PC-3 (cell line): ENCODE measurements at regions not wholly inside any gene's neighbourhood (a gene's known extent, or its start where the extent isn't known, plus 50 kb on each side); places are given as distances from the start of the nearest gene placed in this dataset.

Experiments
- ATAC-seq: fragments of 200-7000 bp; cut with Tn5 transposase; 2 replicates; pipeline ENCODE4 v1.9.1; 2020; ENCODE audit warnings: mild to moderate bottlenecking, moderate library complexity
- BruUV-seq: library from RNA; stranded (reverse); fragments of 400-500 nt; replicated peaks from 2 replicates; lab custom pipeline; 2021; lab: Mats Ljungman, UMichigan
- CTCF ChIA-PET: fragments of 300-600 bp; sonication (Branson Sonifier 250); formaldehyde crosslinking; loops from one replicate; lab custom pipeline; 2022; ENCODE audit warnings: antibody characterized with exemption; lab: Charles Lee
- POLR2A ChIA-PET: fragments of 300-600 bp; sonication (Branson Sonifier 250); formaldehyde crosslinking; loops from one replicate; lab custom pipeline; 2022; ENCODE audit warnings: antibody characterized with exemption; ENCODE audit not compliant: unreplicated experiment; lab: Charles Lee
- DNase-seq: peaks from one replicate; pipeline ENCODE4 v3.0.0-alpha.2; 2015
- H2AFZ ChIP-seq: fragments of 300-600 bp; sonication (generic); 2 replicates; pipeline ENCODE4 v1.6.0; 2016; ENCODE audit warnings: antibody characterized with exemption, low read length
- H3F3A ChIP-seq: fragments of 300-600 bp; sonication (generic); one replicate; pipeline ENCODE4 v1.6.0; 2017; ENCODE audit warnings: antibody characterized with exemption, low read length, control low read depth, mild to moderate bottlenecking; ENCODE audit not compliant: unreplicated experiment
- H3K27ac ChIP-seq: fragments of 300-600 bp; sonication (generic); 2 replicates; pipeline ENCODE4 v1.5.1; 2016; ENCODE audit warnings: mild to moderate bottlenecking, low read length
- H3K27me3 ChIP-seq: fragments of 300-600 bp; sonication (generic); 2 replicates; pipeline ENCODE4 v1.6.1; 2016; ENCODE audit warnings: low read length, mixed read lengths
- H3K36me3 ChIP-seq: fragments of 300-600 bp; sonication (generic); 2 replicates; pipeline ENCODE4 v1.6.1; 2016; ENCODE audit warnings: low read depth, mixed run types, low read length, mixed read lengths
- H3K4me1 ChIP-seq: fragments of 300-600 bp; sonication (generic); 2 replicates; pipeline ENCODE4 v1.5.1; 2016; ENCODE audit warnings: low read length; ENCODE audit not compliant: insufficient read depth
- H3K4me2 ChIP-seq: fragments of 300-600 bp; sonication (generic); 2 replicates; pipeline ENCODE4 v1.6.0; 2016; ENCODE audit warnings: low read length
- H3K4me3 ChIP-seq: fragments of 300-600 bp; sonication (generic); 2 replicates; pipeline ENCODE4 v1.5.1; 2016; ENCODE audit warnings: mild to moderate bottlenecking, low read length, mixed read lengths
- H3K79me2 ChIP-seq: fragments of 300-600 bp; sonication (generic); 2 replicates; pipeline ENCODE4 v1.6.1; 2017; ENCODE audit warnings: low read length, mixed read lengths
- H3K9ac ChIP-seq: fragments of 300-600 bp; sonication (generic); 2 replicates; pipeline ENCODE4 v1.6.0; 2016; ENCODE audit warnings: mild to moderate bottlenecking, low read length
- H3K9me2 ChIP-seq: fragments of 300-600 bp; sonication (generic); replicated peaks from 2 replicates; pipeline ENCODE4 v1.6.1; 2016; ENCODE audit warnings: mixed run types, low read length, mixed read lengths
- H3K9me3 ChIP-seq: fragments of 300-600 bp; sonication (generic); 2 replicates; pipeline ENCODE4 v1.6.1; 2016; ENCODE audit warnings: low read length, mixed read lengths
- H4K20me1 ChIP-seq: fragments of 300-600 bp; sonication (generic); 2 replicates; pipeline ENCODE4 v1.6.1; 2016; ENCODE audit warnings: low read length, mixed read lengths
- CTCF ChIP-seq: fragments of 300-600 bp; sonication (generic); conservative IDR thresholded peaks from 2 replicates; pipeline ENCODE4 v1.5.1; 2017; ENCODE audit warnings: antibody characterized with exemption, low read depth, mild to moderate bottlenecking, low read length
- EZH2 ChIP-seq: fragments of 300-600 bp; sonication (generic); IDR thresholded peaks from one replicate; pipeline ENCODE4 v1.6.1; 2017; ENCODE audit warnings: antibody characterized with exemption, mild to moderate bottlenecking, low read length; ENCODE audit not compliant: unreplicated experiment
- EZH2phosphoT487 ChIP-seq: fragments of 300-600 bp; sonication (generic); IDR thresholded peaks from 2 replicates; pipeline ENCODE4 v1.6.1; 2018; ENCODE audit warnings: mild to moderate bottlenecking, antibody characterized with exemption, low read length, borderline replicate concordance
- intact Hi-C: fragments of 100-400 bp; cut with micrococcal nuclease; formaldehyde crosslinking; loops from 2 replicates; pipeline ENCODE4 v1.9.0; 2023

GRCh38 chr3:3705090-3705775 lies 94.0 kb upstream of the LRRN1 start:
- POLR2A ChIA-PET = no interaction called here
- no peak for ATAC-seq

GRCh38 chr3:3701949-3702348 lies 97.3 kb upstream of the LRRN1 start:
- TF ChIP-seq EZH2 (no peak), EZH2phosphoT487 (no peak), CTCF (no peak)
- Histone ChIP-seq H3K4me1 (no peaks in the 10 kb centered on the region), H3K4me3 (no peak overlapping the region), H3K36me3 (no peaks in the 10 kb centered on the region), H3K4me2 (no peak overlapping the region), H3K27ac (no peak overlapping the region), H3K27me3 (no peaks in the 10 kb centered on the region), H3K9me3 (peaks cover 11% of the 10 kb centered on the region; the same call in 1 of the 2 replicates), H3K79me2 (no peaks in the 10 kb centered on the region), H3K9me2 (no peaks in the 10 kb centered on the region), H3K9ac (no peak overlapping the region), H4K20me1 (no peaks in the 10 kb centered on the region), H2AFZ (no peak overlapping the region), H3F3A (no peaks in the 10 kb centered on the region)
- ChIA-PET CTCF (no interaction called here), POLR2A (no interaction called here)
- intact Hi-C loops = no loop called here
- BruUV-seq = no TSS peak
- ATAC-seq (no peak), DNase-seq (no peak)

More at GRCh38 chr3:3705090-3705775, 94.0 kb upstream of the LRRN1 start:
- CTCF ChIA-PET = no interaction called here
- Histone ChIP-seq H4K20me1 (no peaks in the 10 kb centered on the region), H3K27me3 (no peaks in the 10 kb centered on the region), H3K79me2 (no peaks in the 10 kb centered on the region), H3K4me2 (no peak overlapping the region), H3K9me3 (peaks cover 8% of the 10 kb centered on the region; the same call in 1 of the 2 replicates), H2AFZ (no peak overlapping the region), H3K9me2 (no peaks in the 10 kb centered on the region), H3K4me3 (no peak overlapping the region), H3K4me1 (no peaks in the 10 kb centered on the region), H3K27ac (no peak overlapping the region), H3K9ac (no peak overlapping the region), H3K36me3 (no peaks in the 10 kb centered on the region), H3F3A (no peaks in the 10 kb centered on the region)
- TF ChIP-seq EZH2phosphoT487 (no peak), CTCF (no peak), EZH2 (no peak)
- no TSS peak for BruUV-seq
- no peak for DNase-seq
- intact Hi-C loops = no loop called here
